TTC549 (cell line): ENCODE measurements at regions not wholly inside any gene's neighbourhood (a gene's known extent, or its start where the extent isn't known, plus 50 kb on each side); places are given as distances from the start of the nearest gene placed in this dataset.
"Not testable (repeated sequence)": the region's sequence is repeated elsewhere in the genome, so short reads cannot be mapped to it uniquely, and the experiment has no call there.

ENCODE experiments used
- FAIRE-seq: peaks from 2 replicates; lab custom pipeline; 2012; peaks lifted over from hg19 to GRCh38; lab: Jason Lieb, UNC

DNA sequence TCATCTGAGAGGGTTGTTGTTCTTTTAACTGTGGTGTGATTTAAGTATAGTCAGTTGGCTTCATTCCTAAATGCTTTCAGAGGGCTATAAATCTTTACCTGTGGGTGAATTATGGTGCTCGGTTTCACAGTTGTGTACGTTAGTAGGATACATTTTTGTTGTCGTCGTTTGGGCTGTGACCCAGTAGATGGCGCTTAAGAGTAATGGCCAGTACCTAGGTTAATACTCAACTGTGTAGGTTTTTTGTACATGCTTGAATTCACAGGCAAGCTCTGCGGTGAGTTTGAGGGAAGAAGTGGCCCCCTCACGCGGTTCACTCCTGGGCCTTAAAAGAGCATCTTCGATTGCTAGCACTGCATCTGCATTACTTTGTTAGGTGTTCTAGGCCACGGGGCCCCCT is 571.7 kb upstream of the TGIF2LX start:
- peak; percentile 78 for FAIRE-seq

DNA sequence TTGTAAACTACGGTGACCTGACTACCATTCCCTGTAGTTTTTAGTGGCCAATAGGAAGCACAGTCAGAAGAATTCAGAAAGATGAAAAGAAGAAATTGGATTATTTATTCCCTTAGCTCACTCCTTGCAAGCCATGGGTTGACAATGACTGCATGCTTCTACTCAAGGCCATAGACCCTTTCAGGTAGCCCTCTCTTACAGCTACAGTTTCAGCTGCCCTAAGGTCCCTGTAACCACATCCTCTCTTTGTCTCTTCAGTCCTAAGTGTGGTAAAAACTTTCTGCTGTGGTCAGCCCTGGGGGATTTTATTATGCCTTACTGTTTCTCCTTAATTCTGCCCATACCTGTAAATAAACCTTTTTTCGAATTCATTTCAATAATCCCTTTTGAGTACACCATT is 551.8 kb upstream of the TGIF2LX start:
- FAIRE-seq, result not testable (repeated sequence)

DNA sequence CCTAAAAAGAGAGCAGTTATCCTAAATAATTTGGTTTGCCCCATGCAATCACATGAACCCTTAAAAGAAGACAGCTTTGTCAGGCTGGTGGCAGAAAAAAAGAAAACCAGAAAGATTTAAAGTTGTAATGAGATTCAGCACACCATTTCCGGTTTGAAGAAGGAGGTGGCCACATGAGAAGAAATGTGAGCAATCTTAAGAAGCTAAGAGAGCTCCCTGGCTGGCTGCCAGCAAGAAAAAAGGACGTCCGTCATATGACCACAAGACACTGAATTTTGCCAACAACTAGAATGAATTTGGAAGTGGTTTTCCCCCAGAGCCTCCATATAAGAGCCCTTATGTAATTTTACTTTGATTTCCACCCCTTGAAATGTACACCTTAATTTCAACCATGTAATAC is 528.7 kb upstream of the TGIF2LX start:
- FAIRE-seq, result not testable (repeated sequence)

DNA sequence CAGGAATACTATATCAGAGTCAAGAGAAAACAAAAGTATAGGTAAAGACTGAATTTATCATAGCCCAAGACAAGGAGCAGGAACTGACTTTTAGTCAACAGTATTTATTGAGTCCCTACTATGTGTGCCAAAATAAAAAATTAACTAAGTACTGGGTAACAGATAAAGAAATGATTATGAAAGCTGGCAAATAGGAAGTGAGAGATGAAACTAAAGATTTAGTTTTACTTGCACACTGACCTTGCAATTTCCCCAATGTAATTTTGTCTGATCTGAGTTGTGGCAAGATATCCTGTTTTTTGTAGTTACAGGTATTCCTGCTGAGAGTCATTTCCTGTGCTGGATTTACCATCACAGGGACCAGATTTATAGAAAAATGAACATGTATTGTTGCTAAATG is 518.9 kb upstream of the TGIF2LX start:
- not testable (repeated sequence) for FAIRE-seq

DNA sequence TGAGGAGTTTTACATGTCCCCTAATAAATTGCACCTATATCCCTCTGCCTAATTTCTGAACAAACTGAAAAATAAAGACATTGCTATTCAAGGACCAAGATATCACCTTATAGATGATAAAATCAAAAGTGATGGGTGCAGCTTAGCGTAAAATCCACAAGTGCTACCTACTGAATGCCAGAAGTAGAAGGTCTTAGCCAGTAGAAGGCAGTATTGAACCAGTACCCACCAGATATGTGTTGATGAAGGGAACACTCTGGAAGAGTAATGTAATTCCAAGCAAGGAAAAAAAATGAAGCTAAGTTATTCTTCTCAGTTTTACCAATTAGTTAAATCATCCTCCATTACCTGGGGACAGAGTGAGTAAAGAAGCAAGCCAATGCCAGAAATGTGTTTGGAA is 516.6 kb upstream of the TGIF2LX start:
- FAIRE-seq, result not testable (repeated sequence)

DNA sequence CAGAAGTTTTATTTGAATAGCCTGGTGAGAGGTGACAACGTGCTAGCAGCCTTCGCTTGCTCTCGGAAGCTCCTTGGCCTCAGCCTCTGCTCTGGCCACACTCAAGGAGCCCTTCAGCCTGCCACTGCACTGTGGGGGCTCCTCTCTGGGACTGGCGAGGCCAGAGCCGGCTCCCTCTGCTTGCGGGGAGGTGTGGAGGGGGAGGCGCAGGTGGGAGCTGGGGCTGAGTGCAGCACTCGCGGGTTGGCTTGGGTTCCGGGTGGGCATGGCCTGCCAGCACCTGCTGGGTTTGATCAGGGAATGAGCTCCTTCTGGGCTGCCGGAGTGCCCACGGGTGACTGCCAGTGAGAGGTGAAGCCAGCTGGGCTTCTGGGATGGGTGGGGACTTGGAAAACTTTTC is 504.8 kb upstream of the TGIF2LX start:
- not testable (repeated sequence) for FAIRE-seq

DNA sequence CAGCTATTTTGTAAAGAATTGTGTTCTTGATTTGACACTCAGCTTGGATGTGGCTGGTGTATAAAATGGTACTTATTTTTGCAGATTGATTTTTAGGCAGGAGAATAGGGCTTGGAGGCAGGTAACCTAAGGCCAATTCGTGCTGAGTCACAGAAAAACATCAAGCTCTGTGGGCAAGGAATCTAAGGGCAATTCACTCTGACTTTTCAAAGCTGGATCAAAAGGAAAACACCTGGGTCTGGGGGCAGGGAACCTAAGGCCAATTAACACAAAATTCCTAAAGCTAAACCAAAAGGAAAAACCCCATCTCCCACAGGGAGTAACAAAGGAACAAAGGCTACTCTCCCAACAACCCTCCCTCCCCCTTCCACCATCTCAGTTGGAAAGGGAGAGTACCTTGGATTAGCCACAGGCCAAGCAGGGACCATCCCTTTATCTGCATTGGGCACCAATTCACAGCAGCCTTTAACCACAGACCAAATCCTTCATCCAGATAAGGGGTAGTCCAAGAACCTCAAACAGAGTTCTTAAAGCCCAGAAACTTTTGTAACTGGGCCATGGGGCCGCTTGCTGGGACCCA is 489.0 kb upstream of the TGIF2LX start:
- FAIRE-seq, result not testable (repeated sequence)
